Kidney (tissue), 13 donors: ENCODE measurements at regions not wholly inside any gene's neighbourhood (a gene's known extent, or its start where the extent isn't known, plus 50 kb on each side); places are given as distances from the start of the nearest gene placed in this dataset.

ENCODE experiments used
- DNase-seq, 5 donors: peaks; one replicate each; pipeline ENCODE4 v3.0.0-alpha.2; 2013 to 2020
- FAIRE-seq: peaks from 2 replicates; lab custom pipeline; 2012; peaks lifted over from hg19 to GRCh38; lab: Jason Lieb, UNC
- H3K27ac ChIP-seq, 2 donors: one replicate each; pipeline ENCODE4 v1.7.0; 2013; ENCODE audit warnings: low read depth in 2 of 2, low read length in 2 of 2, inconsistent platforms in 1 of 2
- H3K27me3 ChIP-seq: one replicate; pipeline ENCODE4 v1.7.1; 2013; ENCODE audit warnings: low read length, inconsistent platforms; ENCODE audit not compliant: control insufficient read depth, insufficient read depth
- H3K36me3 ChIP-seq, 3 donors: one replicate each; pipeline versions ENCODE4 v1.7.0 to v1.7.1; 2013; ENCODE audit warnings: low read length in 3 of 3, control low read depth in 1 of 3, inconsistent platforms in 1 of 3; ENCODE audit not compliant: insufficient read depth in 3 of 3, control insufficient read depth in 2 of 3
- H3K4me1 ChIP-seq, 3 donors: one replicate each; pipeline versions ENCODE4 v1.7.0 to v1.7.1; 2013; ENCODE audit warnings: low read length in 3 of 3, inconsistent platforms in 1 of 3, low read depth in 1 of 3; ENCODE audit not compliant: control insufficient read depth in 2 of 3, insufficient read depth in 2 of 3
- H3K4me3 ChIP-seq, 3 donors: one replicate each; pipeline versions ENCODE4 v1.7.0 to v1.8.1; 2013; ENCODE audit warnings: low read length in 3 of 3, control low read depth in 1 of 3, inconsistent platforms in 1 of 3
- H3K9ac ChIP-seq, 3 donors: one replicate each; pipeline versions ENCODE4 v1.7.0 to v1.7.1; 2013; ENCODE audit warnings: low read length in 3 of 3, control low read depth in 1 of 3, inconsistent platforms in 1 of 3
- H3K9me3 ChIP-seq, 3 donors: one replicate each; pipeline versions ENCODE4 v1.7.0 to v1.7.1; 2013; ENCODE audit warnings: low read length in 3 of 3, control low read depth in 1 of 3, inconsistent platforms in 1 of 3; ENCODE audit not compliant: control insufficient read depth in 2 of 3, insufficient read depth in 1 of 3
- CTCF ChIP-seq: IDR thresholded peaks from 3 replicates; pipeline ENCODE4 v1.5.1; 2012; ENCODE audit warnings: mild to moderate bottlenecking, moderate library complexity, borderline replicate concordance; ENCODE audit not compliant: insufficient read depth; ENCODE audit errors: extremely low read depth
- intact Hi-C: fragments of 100-400 bp; cut with DNase I; formaldehyde crosslinking; loops from one replicate; pipeline ENCODE4 v1.11.1; 2022
- donor health status: control.
- donor health status: control.
- donor health status: control.
- donor health status: control.
- donor health status: control.
- donor health status: DM: yes; HTN: yes; CAD: no.
- donor health status: Normal renal cell carcinoma (clear cell type).

DNA sequence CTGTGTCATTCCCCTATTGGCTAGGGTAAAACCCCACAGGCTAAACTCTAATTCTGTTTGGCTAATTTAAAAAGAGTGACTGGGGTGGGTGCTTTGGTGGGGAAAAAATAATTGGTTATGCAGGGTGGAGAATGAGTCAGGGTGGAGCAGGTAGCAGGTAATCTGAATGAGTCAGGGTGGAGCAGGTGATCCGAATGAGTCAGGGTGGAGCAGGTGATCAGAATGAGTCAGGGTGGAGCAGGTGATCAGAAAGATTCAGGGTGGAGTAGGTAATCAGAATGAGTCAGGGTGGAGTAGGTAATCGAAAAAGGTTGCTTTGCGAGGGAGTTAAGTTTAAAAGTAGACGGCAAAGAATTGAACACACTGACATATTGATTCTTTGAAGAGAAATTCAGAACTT lies 1218.8 kb upstream of the ATXN8OS start:
- Histone ChIP-seq H3K27me3 (no peaks in the 10 kb centered on the region), H3K36me3 (no peaks in the 10 kb centered on the region), H3K27ac (no peak overlapping the region), H3K9me3 (no peaks in the 10 kb centered on the region), H3K4me3 (no peak overlapping the region), H3K9ac (no peak overlapping the region), H3K4me1 (no peaks in the 10 kb centered on the region)
- FAIRE-seq (no peak), DNase-seq (no peak)
- TF ChIP-seq CTCF: no peak
- intact Hi-C loops: no loop called here

GRCh38 chr13:68872338-68872737 lies 1235.3 kb upstream of the ATXN8OS start:
- no peaks in the 10 kb centered on the region for H3K27me3 ChIP-seq
- no peaks in the 10 kb centered on the region for H3K36me3 ChIP-seq
- H3K27ac ChIP-seq: no peak overlapping the region
- H3K9me3 ChIP-seq: no peaks in the 10 kb centered on the region
- DNase-seq (no peak), FAIRE-seq (no peak)
- no peak overlapping the region for H3K4me3 ChIP-seq
- TF ChIP-seq CTCF: no peak
- H3K9ac ChIP-seq: no peak overlapping the region
- intact Hi-C loops: no loop called here
- H3K4me1 ChIP-seq: no peaks in the 10 kb centered on the region

- no peak for DNase-seq
- Histone ChIP-seq H3K36me3 (no peaks in the 10 kb centered on the region), H3K9ac (no peak overlapping the region), H3K9me3 (no peaks in the 10 kb centered on the region), H3K4me1 (no peaks in the 10 kb centered on the region), H3K4me3 (no peak overlapping the region), H3K27ac (no peak overlapping the region), H3K27me3 (no peaks in the 10 kb centered on the region)
- TF ChIP-seq CTCF: no peak
- FAIRE-seq: no peak
- intact Hi-C loops: no loop called here
Measured at GRCh38 chr13:68851026-68851425, 1256.6 kb upstream of the ATXN8OS start.

GRCh38 chr13:68850160-68850559 lies 1257.5 kb upstream of the ATXN8OS start:
- no peak overlapping the region for H3K4me3 ChIP-seq
- no peaks in the 10 kb centered on the region for H3K9me3 ChIP-seq
- DNase-seq: no peak
- intact Hi-C loops: no loop called here
- H3K9ac ChIP-seq: no peak overlapping the region
- no peak for FAIRE-seq
- H3K27ac ChIP-seq: no peak overlapping the region
- H3K4me1 ChIP-seq: no peaks in the 10 kb centered on the region
- H3K27me3 ChIP-seq: no peaks in the 10 kb centered on the region
- TF ChIP-seq CTCF: no peak
- no peaks in the 10 kb centered on the region for H3K36me3 ChIP-seq
